ENCODE measurements at regions not wholly inside any gene's neighbourhood (a gene's known extent, or its start where the extent isn't known, plus 50 kb on each side); places are given as distances from the start of the nearest gene placed in this dataset.

GRCh38 chr14:58788655-58789503, 151.1 kb downstream of the DACT1 start:
- Mint-ChIP-seq H3K36me3 (no peaks in the 10 kb centered on the region), H3K4me3 (no peak overlapping the region), H3K4me1 (no peaks in the 10 kb centered on the region), H3K27me3 (peaks cover 3% of the 10 kb centered on the region), H3K9me3 (ENCODE audit: low read depth) (no peaks in the 10 kb centered on the region), H3K27ac (no peak overlapping the region)
- ATAC-seq (no peak), DNase-seq (no peak)
- CTCF ChIA-PET, result no interaction called here

GRCh38 chr14:58789736-58790135, 152.0 kb downstream of the DACT1 start:
- CTCF ChIA-PET, result no interaction called here
- no peak overlapping the region for H3K27ac Mint-ChIP-seq
- no peaks in the 10 kb centered on the region for H3K9me3 Mint-ChIP-seq (ENCODE audit: low read depth)
- H3K4me1 Mint-ChIP-seq, result no peaks in the 10 kb centered on the region
- no peaks in the 10 kb centered on the region for H3K36me3 Mint-ChIP-seq
- no peak for ATAC-seq
- no peak overlapping the region for H3K4me3 Mint-ChIP-seq
- no peak for DNase-seq
- peaks cover 3% of the 10 kb centered on the region for H3K27me3 Mint-ChIP-seq

GRCh38 chr14:58792416-58792815, 154.7 kb downstream of the DACT1 start:
- Mint-ChIP-seq H3K4me1 (no peaks in the 10 kb centered on the region), H3K27me3 (peaks cover 5% of the 10 kb centered on the region), H3K27ac (no peak overlapping the region), H3K4me3 (no peak overlapping the region), H3K36me3 (no peaks in the 10 kb centered on the region), H3K9me3 (ENCODE audit: low read depth) (no peaks in the 10 kb centered on the region)
- ATAC-seq (no peak), DNase-seq (no peak)
- CTCF ChIA-PET, result no interaction called here

- no peak for DNase-seq
- no peaks in the 10 kb centered on the region for H3K4me1 Mint-ChIP-seq
- no peak for ATAC-seq
- CTCF ChIA-PET, result no interaction called here
- H3K9me3 Mint-ChIP-seq (ENCODE audit: low read depth), result no peaks in the 10 kb centered on the region
- H3K36me3 Mint-ChIP-seq, result no peaks in the 10 kb centered on the region
- no peak overlapping the region for H3K27ac Mint-ChIP-seq
- peaks cover 5% of the 10 kb centered on the region for H3K27me3 Mint-ChIP-seq
- H3K4me3 Mint-ChIP-seq, result no peak overlapping the region
Observed at GRCh38 chr14:58793131-58793740, 155.5 kb downstream of the DACT1 start.

GRCh38 chr14:58794993-58795762, 157.4 kb downstream of the DACT1 start:
- Mint-ChIP-seq H3K9me3 (ENCODE audit: low read depth) (no peaks in the 10 kb centered on the region), H3K27me3 (peaks cover 2% of the 10 kb centered on the region), H3K27ac (no peak overlapping the region), H3K36me3 (no peaks in the 10 kb centered on the region), H3K4me1 (no peaks in the 10 kb centered on the region), H3K4me3 (no peak overlapping the region)
- CTCF ChIA-PET, result no interaction called here
- DNase-seq, result no peak
- no peak for ATAC-seq

- CTCF ChIA-PET, result no interaction called here
- ATAC-seq, result no peak
- H3K4me3 Mint-ChIP-seq, result no peak overlapping the region
- H3K9me3 Mint-ChIP-seq (ENCODE audit: low read depth), result no peaks in the 10 kb centered on the region
- no peak for DNase-seq
- H3K27me3 Mint-ChIP-seq, result peaks cover 4% of the 10 kb centered on the region
- H3K4me1 Mint-ChIP-seq, result no peaks in the 10 kb centered on the region
- H3K36me3 Mint-ChIP-seq, result no peaks in the 10 kb centered on the region
- H3K27ac Mint-ChIP-seq, result no peak overlapping the region
Observed at GRCh38 chr14:58796242-58797009, 158.7 kb downstream of the DACT1 start.

- ATAC-seq (no peak), DNase-seq (no peak)
- Mint-ChIP-seq H3K4me3 (no peak overlapping the region), H3K36me3 (no peaks in the 10 kb centered on the region), H3K27me3 (peaks cover 5% of the 10 kb centered on the region), H3K4me1 (no peaks in the 10 kb centered on the region), H3K27ac (no peak overlapping the region), H3K9me3 (ENCODE audit: low read depth) (no peaks in the 10 kb centered on the region)
- CTCF ChIA-PET, result no interaction called here
Observed at GRCh38 chr14:58797010-58797429, 159.3 kb downstream of the DACT1 start.

GRCh38 chr14:58798173-58798572, 160.4 kb downstream of the DACT1 start:
- H3K36me3 Mint-ChIP-seq, result no peaks in the 10 kb centered on the region
- no peak overlapping the region for H3K4me3 Mint-ChIP-seq
- H3K27me3 Mint-ChIP-seq, result peaks cover 10% of the 10 kb centered on the region
- DNase-seq (no peak), ATAC-seq (no peak)
- no peak overlapping the region for H3K27ac Mint-ChIP-seq
- CTCF ChIA-PET, result no interaction called here
- no peaks in the 10 kb centered on the region for H3K9me3 Mint-ChIP-seq (ENCODE audit: low read depth)
- no peaks in the 10 kb centered on the region for H3K4me1 Mint-ChIP-seq

GRCh38 chr14:58801086-58801485, 163.3 kb downstream of the DACT1 start:
- Mint-ChIP-seq H3K4me1 (no peaks in the 10 kb centered on the region), H3K4me3 (no peak overlapping the region), H3K9me3 (ENCODE audit: low read depth) (no peaks in the 10 kb centered on the region), H3K27ac (no peak overlapping the region), H3K36me3 (no peaks in the 10 kb centered on the region), H3K27me3 (peaks cover 8% of the 10 kb centered on the region)
- DNase-seq (no peak), ATAC-seq (no peak)
- CTCF ChIA-PET, result no interaction called here

GRCh38 chr14:58805057-58805456, 167.3 kb downstream of the DACT1 start:
- Mint-ChIP-seq H3K4me3 (no peak overlapping the region), H3K27ac (no peak overlapping the region), H3K4me1 (no peaks in the 10 kb centered on the region), H3K9me3 (ENCODE audit: low read depth) (no peaks in the 10 kb centered on the region), H3K36me3 (no peaks in the 10 kb centered on the region), H3K27me3 (peaks cover 11% of the 10 kb centered on the region)
- DNase-seq (no peak), ATAC-seq (no peak)
- CTCF ChIA-PET, result no interaction called here

- H3K9me3 Mint-ChIP-seq (ENCODE audit: low read depth), result no peaks in the 10 kb centered on the region
- no peaks in the 10 kb centered on the region for H3K36me3 Mint-ChIP-seq
- ATAC-seq, result no peak
- no peaks in the 10 kb centered on the region for H3K4me1 Mint-ChIP-seq
- no peak overlapping the region for H3K27ac Mint-ChIP-seq
- H3K27me3 Mint-ChIP-seq, result peaks cover 11% of the 10 kb centered on the region
- DNase-seq, result no peak
- H3K4me3 Mint-ChIP-seq, result no peak overlapping the region
- CTCF ChIA-PET, result no interaction called here
Observed at GRCh38 chr14:58805605-58806409, 168.0 kb downstream of the DACT1 start.

GRCh38 chr14:58807191-58807590, 169.4 kb downstream of the DACT1 start:
- Mint-ChIP-seq H3K9me3 (ENCODE audit: low read depth) (no peaks in the 10 kb centered on the region), H3K27me3 (peaks cover 6% of the 10 kb centered on the region), H3K4me3 (no peak overlapping the region), H3K4me1 (no peaks in the 10 kb centered on the region), H3K27ac (no peak overlapping the region), H3K36me3 (no peaks in the 10 kb centered on the region)
- CTCF ChIA-PET, result no interaction called here
- DNase-seq (no peak), ATAC-seq (no peak)

GRCh38 chr14:58808828-58809227, 171.1 kb downstream of the DACT1 start:
- CTCF ChIA-PET, result no interaction called here
- ATAC-seq, result no peak
- no peaks in the 10 kb centered on the region for H3K36me3 Mint-ChIP-seq
- H3K9me3 Mint-ChIP-seq (ENCODE audit: low read depth), result no peaks in the 10 kb centered on the region
- no peaks in the 10 kb centered on the region for H3K4me1 Mint-ChIP-seq
- H3K27ac Mint-ChIP-seq, result no peak overlapping the region
- DNase-seq, result no peak
- H3K4me3 Mint-ChIP-seq, result no peak overlapping the region
- peaks cover 3% of the 10 kb centered on the region for H3K27me3 Mint-ChIP-seq

Data from activated CD8-positive, alpha-beta memory T cell treated with anti-CD3 and anti-CD28 coated beads, Interleukin-2, amount 10 ng/mL, durations not matched to agents 7 days and 5 days (primary cell).